ENCODE measurements at regions not wholly inside any gene's neighbourhood (a gene's known extent, or its start where the extent isn't known, plus 50 kb on each side); places are given as distances from the start of the nearest gene placed in this dataset.

GRCh38 chr2:42935692-42936671, 143.6 kb upstream of the HAAO start:
- Histone ChIP-seq H3K4me3 (ENCODE audit: control insufficient read depth in 2 of 3, extremely low read depth in 1 of 3, insufficient read depth in 2 of 3, low read depth in 1 of 3, low read length in 3 of 3) (no peak overlapping the region), H3K27me3 (ENCODE audit: control insufficient read depth, extremely low read depth, insufficient read depth, low read length) (no peaks in the 10 kb centered on the region), H3K79me2 (ENCODE audit: control insufficient read depth, insufficient read depth, low read length) (no peaks in the 10 kb centered on the region), H3K9me3 (ENCODE audit: control insufficient read depth, low read depth, low read length) (no peaks in the 10 kb centered on the region), H2AFZ (ENCODE audit: control insufficient read depth, low read length) (no peak overlapping the region), H3K36me3 (ENCODE audit: control insufficient read depth in 2 of 2, extremely low read depth in 1 of 2, insufficient read depth in 2 of 2, low read length in 2 of 2) (no peaks in the 10 kb centered on the region), H3K9ac (ENCODE audit: control insufficient read depth, extremely low read depth, insufficient read depth, low read length) (peak overlapping the region; percentile 11), H3K27ac (ENCODE audit: control insufficient read depth, insufficient read depth, low read length) (no peak overlapping the region), H3K4me2 (ENCODE audit: control insufficient read depth, extremely low read depth, insufficient read depth, low read depth, low read length) (peak overlapping the region; percentile 17), H3K9me1 (ENCODE audit: control insufficient read depth, extremely low read depth, insufficient read depth, low read length) (peaks cover 2% of the 10 kb centered on the region), H4K20me1 (ENCODE audit: control insufficient read depth, extremely low read depth, insufficient read depth, low read length) (no peaks in the 10 kb centered on the region), H3K4me1 (ENCODE audit: control insufficient read depth, extremely low read depth, insufficient read depth, low read length) (peaks cover 51% of the 10 kb centered on the region)
- dilution Hi-C loops (cut with MboI; ENCODE audit: extremely low pct_ligation_motif_present, low sequenced_read_pairs) = no loop called here
- DNase-seq (ENCODE audit: low read depth, low spot score) (no peak), FAIRE-seq (peak; percentile 62)
- no peak for TF ChIP-seq EZH2 (IDR thresholded peaks at IDR 0.05; ENCODE audit: low read length)
- no peak for TF ChIP-seq CTCF (optimal IDR thresholded peaks at IDR 0.05 in 1 of 3, IDR thresholded peaks at IDR 0.05 in 1 of 3, conservative IDR thresholded peaks at IDR 0.05 in 1 of 3; ENCODE audit: extremely low read depth in 1 of 3, insufficient read depth in 2 of 3, low read length in 3 of 3)

DNA sequence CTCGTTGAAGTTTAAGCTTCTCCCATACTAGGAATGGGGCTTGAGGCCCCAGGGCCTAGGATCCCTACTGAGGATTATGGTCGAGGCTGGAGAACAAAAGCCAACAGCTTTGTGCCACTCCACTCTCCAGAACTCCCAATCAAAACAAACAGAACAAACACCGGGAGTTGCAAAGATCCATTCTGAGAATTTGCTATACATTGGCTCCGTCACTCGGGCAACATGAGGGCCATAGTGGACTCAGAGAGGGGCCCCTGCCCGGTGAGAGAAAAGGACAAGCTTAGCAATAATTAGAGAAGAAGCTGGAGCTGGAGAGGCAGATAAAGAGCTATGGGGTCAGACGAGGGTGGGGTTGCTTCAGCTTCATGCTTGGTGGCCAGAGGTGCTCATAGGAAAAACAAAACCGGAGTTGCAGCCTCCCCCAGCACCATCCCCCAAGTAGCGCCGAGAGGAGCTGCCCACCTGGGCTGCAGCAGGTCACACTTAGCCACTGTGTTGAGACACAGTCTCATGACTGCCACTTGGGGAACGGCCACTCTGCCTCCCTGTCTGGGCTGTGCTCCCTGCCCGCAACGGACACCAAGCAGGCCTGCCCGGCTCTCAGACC, 142.3 kb upstream of the HAAO start:
- H3K27me3 ChIP-seq (ENCODE audit: control insufficient read depth, extremely low read depth, insufficient read depth, low read length) = no peaks in the 10 kb centered on the region
- H2AFZ ChIP-seq (ENCODE audit: control insufficient read depth, low read length) = no peak overlapping the region
- no peaks in the 10 kb centered on the region for H4K20me1 ChIP-seq (ENCODE audit: control insufficient read depth, extremely low read depth, insufficient read depth, low read length)
- H3K4me2 ChIP-seq (ENCODE audit: control insufficient read depth, extremely low read depth, insufficient read depth, low read depth, low read length) = no peak overlapping the region
- no peak overlapping the region for H3K4me3 ChIP-seq (ENCODE audit: control insufficient read depth in 2 of 3, extremely low read depth in 1 of 3, insufficient read depth in 2 of 3, low read depth in 1 of 3, low read length in 3 of 3)
- no peaks in the 10 kb centered on the region for H3K36me3 ChIP-seq (ENCODE audit: control insufficient read depth in 2 of 2, extremely low read depth in 1 of 2, insufficient read depth in 2 of 2, low read length in 2 of 2)
- no peak overlapping the region for H3K27ac ChIP-seq (ENCODE audit: control insufficient read depth, insufficient read depth, low read length)
- no peak for DNase-seq (ENCODE audit: low read depth, low spot score)
- dilution Hi-C loops (cut with MboI; ENCODE audit: extremely low pct_ligation_motif_present, low sequenced_read_pairs) = no loop called here
- H3K9ac ChIP-seq (ENCODE audit: control insufficient read depth, extremely low read depth, insufficient read depth, low read length) = no peak overlapping the region
- no peaks in the 10 kb centered on the region for H3K9me3 ChIP-seq (ENCODE audit: control insufficient read depth, low read depth, low read length)
- H3K9me1 ChIP-seq (ENCODE audit: control insufficient read depth, extremely low read depth, insufficient read depth, low read length) = peaks cover 2% of the 10 kb centered on the region
- no peak for TF ChIP-seq EZH2 (IDR thresholded peaks at IDR 0.05; ENCODE audit: low read length)
- no peak for TF ChIP-seq CTCF (optimal IDR thresholded peaks at IDR 0.05 in 1 of 3, IDR thresholded peaks at IDR 0.05 in 1 of 3, conservative IDR thresholded peaks at IDR 0.05 in 1 of 3; ENCODE audit: extremely low read depth in 1 of 3, insufficient read depth in 2 of 3, low read length in 3 of 3)
- no peaks in the 10 kb centered on the region for H3K79me2 ChIP-seq (ENCODE audit: control insufficient read depth, insufficient read depth, low read length)
- H3K4me1 ChIP-seq (ENCODE audit: control insufficient read depth, extremely low read depth, insufficient read depth, low read length) = peaks cover 54% of the 10 kb centered on the region
- FAIRE-seq = no peak

Measured in keratinocyte (primary cell).